GM19455 (cell line): ENCODE measurements at regions not wholly inside any gene's neighbourhood (a gene's known extent, or its start where the extent isn't known, plus 50 kb on each side); places are given as distances from the start of the nearest gene placed in this dataset.

Experiments used
- ATAC-seq: cut with Tn5 transposase; IDR thresholded peaks from one replicate; pipeline ENCODE4 v1.9.1; 2021; ENCODE audit not compliant: unreplicated experiment

- ATAC-seq = no peak
Observed at GRCh38 chr1:213921311-213921710, 66.5 kb upstream of the PROX1 start.

- no peak for ATAC-seq
Observed at GRCh38 chr1:213921712-213922111, 66.1 kb upstream of the PROX1 start.

- no peak for ATAC-seq
Observed at GRCh38 chr1:213925531-213926182, 62.1 kb upstream of the PROX1 start.

- no peak for ATAC-seq
Observed at GRCh38 chr1:213927846-213928245, 59.9 kb upstream of the PROX1 start.

- no peak for ATAC-seq
Observed at GRCh38 chr1:213929398-213929797, 58.4 kb upstream of the PROX1 start.

- no peak for ATAC-seq
Observed at GRCh38 chr1:213931836-213932235, 55.9 kb upstream of the PROX1 start.

- ATAC-seq = no peak
Observed at GRCh38 chr1:213933336-213933735, 54.4 kb upstream of the PROX1 start.

- ATAC-seq = no peak
Observed at GRCh38 chr1:213934649-213935048, 53.1 kb upstream of the PROX1 start.

GRCh38 chr1:213936571-213936970, 51.2 kb upstream of the PROX1 start:
- ATAC-seq = no peak
